ENCODE measurements at regions not wholly inside any gene's neighbourhood (a gene's known extent, or its start where the extent isn't known, plus 50 kb on each side); places are given as distances from the start of the nearest gene placed in this dataset.

DNA sequence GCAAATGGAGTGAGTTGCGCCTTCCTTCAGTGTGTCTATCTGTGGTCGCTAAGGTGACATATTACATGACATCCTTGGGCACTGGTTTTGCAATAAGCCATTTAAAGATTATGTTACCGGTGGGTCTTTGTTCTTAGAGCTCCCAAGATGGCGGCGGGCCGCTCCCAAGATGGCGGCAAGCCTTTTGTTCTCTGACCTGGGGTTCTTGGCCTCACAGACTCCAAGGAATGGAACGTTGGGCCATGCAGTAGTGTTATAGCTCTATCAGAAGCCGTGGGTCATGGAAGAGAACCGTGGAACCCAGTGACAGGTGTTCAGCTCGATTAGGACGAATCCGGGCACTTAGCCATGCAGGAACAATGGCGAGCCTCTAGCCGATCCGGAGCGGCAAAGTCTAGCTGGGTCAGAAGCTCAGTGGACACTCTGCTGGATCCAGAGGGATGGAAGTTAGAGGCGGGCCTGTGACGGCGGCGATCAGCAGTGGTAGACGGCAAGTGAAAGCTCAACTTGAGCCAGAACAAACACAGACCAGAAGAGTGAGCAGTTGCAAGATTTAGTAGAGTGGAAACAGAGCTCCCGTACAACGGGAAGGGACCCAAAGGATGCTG is 188.6 kb downstream of the TEX29 start:
- Histone ChIP-seq H3K9me3 (ENCODE audit: insufficient read depth, low read depth, low read length) (no peaks in the 10 kb centered on the region), H3K36me3 (ENCODE audit: insufficient read depth, low read depth, low read length) (no peaks in the 10 kb centered on the region), H3K27ac (ENCODE audit: low read length) (no peak overlapping the region), H3K9ac (ENCODE audit: low read depth, low read length) (no peak overlapping the region), H3K4me1 (ENCODE audit: insufficient read depth, low read length) (peaks cover 3% of the 10 kb centered on the region), H3K27me3 (ENCODE audit: insufficient read depth, low read length) (peaks cover 5% of the 10 kb centered on the region; the same call in 1 of the 2 replicates), H3K4me3 (ENCODE audit: low read length) (no peak overlapping the region)

DNA sequence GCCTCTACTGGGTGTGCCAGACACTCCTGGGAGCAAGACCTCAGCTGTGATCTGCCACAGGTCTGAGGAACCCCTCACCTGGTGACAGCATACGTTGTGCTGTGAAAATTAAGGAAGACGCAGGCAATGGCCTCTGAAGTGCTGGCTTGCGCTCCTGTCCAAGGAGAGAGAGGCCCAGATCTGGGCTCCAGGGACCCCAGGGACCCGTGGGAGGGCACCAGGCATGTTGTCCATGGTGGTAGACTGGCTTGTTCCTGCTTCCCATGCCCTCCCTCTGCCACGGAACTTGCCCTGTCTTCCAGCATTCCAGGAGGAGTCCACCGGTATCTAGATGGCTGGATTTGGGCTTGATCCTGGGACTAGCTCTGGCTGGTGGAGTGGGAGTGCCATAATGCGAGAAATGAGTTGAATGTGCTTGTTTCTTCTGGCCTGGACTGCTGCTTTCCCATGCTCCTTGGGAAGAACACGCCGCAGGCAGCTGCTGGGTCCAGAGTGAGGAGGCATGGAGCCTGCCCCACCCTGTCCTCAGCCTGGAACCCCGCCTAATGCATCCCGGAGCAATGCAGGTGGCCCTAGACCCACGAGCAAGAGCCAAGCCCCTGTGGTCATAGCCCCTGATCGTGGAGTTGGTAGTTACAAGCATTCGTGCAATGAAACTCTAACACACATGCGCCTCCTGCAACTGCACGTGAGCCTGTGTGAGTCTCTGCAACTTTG is 190.2 kb downstream of the TEX29 start:
- Histone ChIP-seq H3K4me3 (ENCODE audit: low read length) (no peak overlapping the region), H3K4me1 (ENCODE audit: insufficient read depth, low read length) (peaks cover 3% of the 10 kb centered on the region), H3K27ac (ENCODE audit: low read length) (no peak overlapping the region), H3K9ac (ENCODE audit: low read depth, low read length) (no peak overlapping the region), H3K27me3 (ENCODE audit: insufficient read depth, low read length) (no peaks in the 10 kb centered on the region; the same call in 1 of the 2 replicates), H3K36me3 (ENCODE audit: insufficient read depth, low read depth, low read length) (no peaks in the 10 kb centered on the region), H3K9me3 (ENCODE audit: insufficient read depth, low read depth, low read length) (no peaks in the 10 kb centered on the region)

DNA sequence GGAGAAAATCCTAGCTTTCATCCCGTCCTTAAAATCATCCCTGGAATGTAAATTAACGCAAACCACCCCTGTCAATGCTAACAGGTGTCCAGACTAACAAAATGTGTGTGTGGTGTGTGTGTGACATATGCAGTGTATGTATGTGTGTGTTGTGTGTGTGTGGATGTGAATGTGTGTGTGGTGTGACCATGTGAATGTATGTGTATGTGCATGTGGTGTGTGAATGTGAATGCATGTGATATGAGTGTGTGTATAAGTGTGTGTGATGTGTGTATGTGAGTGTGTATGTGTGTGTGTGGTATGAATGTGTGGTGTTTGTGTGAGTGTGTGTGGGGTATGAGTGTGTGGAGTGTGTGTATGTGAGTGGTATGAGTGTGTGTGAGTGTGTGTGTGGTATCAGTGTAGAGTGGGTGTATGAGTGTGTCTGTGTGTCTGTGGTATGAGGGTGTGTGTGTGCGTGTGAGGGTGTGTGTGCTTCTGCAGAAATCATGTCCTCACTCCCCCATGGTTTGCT is 190.8 kb downstream of the TEX29 start:
- H3K9ac ChIP-seq (ENCODE audit: low read depth, low read length), result no peak overlapping the region
- no peak overlapping the region for H3K4me3 ChIP-seq (ENCODE audit: low read length)
- H3K9me3 ChIP-seq (ENCODE audit: insufficient read depth, low read depth, low read length), result no peaks in the 10 kb centered on the region
- peaks cover 3% of the 10 kb centered on the region for H3K4me1 ChIP-seq (ENCODE audit: insufficient read depth, low read length)
- no peak overlapping the region for H3K27ac ChIP-seq (ENCODE audit: low read length)
- H3K36me3 ChIP-seq (ENCODE audit: insufficient read depth, low read depth, low read length), result no peaks in the 10 kb centered on the region
- H3K27me3 ChIP-seq (ENCODE audit: insufficient read depth, low read length), result no peaks in the 10 kb centered on the region; the same call in 1 of the 2 replicates

DNA sequence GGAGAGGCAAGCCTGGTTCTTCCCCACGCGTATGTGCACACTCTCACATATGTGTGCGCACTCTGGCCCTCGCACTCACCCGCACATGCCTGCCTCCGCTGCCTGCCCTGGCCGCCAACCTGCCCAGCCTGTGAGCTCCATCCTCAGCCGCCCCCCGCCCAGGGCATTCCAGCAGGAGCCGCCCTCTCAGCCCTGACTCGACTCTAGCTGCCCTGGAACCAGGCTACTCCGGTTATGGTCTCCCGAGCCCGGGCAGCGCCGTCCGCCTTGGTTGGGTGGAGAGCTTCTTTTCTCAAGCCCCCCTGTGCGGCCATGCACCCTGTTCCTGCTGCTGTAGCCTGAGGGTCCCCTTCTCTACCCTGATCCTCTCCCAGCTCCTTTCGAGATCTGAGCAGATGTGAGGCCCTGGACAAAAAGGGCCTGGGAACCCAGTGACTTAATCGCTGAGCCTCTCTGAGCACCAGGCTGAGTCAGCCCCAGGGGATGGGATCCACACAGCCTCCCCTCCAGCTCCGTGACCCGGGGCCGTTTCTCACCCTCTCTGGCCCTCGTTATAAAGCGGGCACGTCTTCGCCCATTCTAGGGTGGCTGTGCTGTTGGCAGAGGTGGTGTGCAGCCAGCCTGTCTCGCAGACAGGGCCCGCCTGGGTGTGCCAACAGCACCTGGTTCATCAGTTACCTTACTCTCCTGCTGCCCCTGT is 191.5 kb downstream of the TEX29 start:
- no peak overlapping the region for H3K4me3 ChIP-seq (ENCODE audit: low read length)
- peaks cover 3% of the 10 kb centered on the region for H3K4me1 ChIP-seq (ENCODE audit: insufficient read depth, low read length)
- no peaks in the 10 kb centered on the region for H3K36me3 ChIP-seq (ENCODE audit: insufficient read depth, low read depth, low read length)
- H3K27ac ChIP-seq (ENCODE audit: low read length), result no peak overlapping the region
- H3K27me3 ChIP-seq (ENCODE audit: insufficient read depth, low read length), result no peaks in the 10 kb centered on the region; the same call in 1 of the 2 replicates
- H3K9me3 ChIP-seq (ENCODE audit: insufficient read depth, low read depth, low read length), result no peaks in the 10 kb centered on the region
- no peak overlapping the region for H3K9ac ChIP-seq (ENCODE audit: low read depth, low read length)

DNA sequence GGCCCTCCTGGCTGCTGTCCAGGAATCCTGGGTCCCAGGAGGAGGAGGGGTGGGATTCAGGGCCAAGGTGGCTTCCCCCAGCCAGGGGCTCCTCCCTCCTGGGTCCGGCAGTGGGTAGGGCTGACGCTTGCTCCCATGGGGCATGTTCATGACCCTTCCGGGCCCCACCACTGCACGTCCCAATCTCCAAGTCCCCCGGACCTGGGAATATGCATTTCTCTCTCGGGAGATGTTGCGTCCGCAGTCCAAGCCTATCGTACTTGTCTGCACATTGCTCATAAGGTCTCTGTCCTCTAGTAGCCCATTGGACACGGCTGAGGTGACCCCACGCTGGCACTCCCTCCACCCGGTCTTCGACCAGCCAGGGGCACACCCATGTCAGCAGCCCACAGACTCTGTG is 192.3 kb downstream of the TEX29 start:
- no peak overlapping the region for H3K9ac ChIP-seq (ENCODE audit: low read depth, low read length)
- H3K4me1 ChIP-seq (ENCODE audit: insufficient read depth, low read length), result peaks cover 3% of the 10 kb centered on the region
- no peaks in the 10 kb centered on the region for H3K36me3 ChIP-seq (ENCODE audit: insufficient read depth, low read depth, low read length)
- H3K9me3 ChIP-seq (ENCODE audit: insufficient read depth, low read depth, low read length), result no peaks in the 10 kb centered on the region
- H3K27me3 ChIP-seq (ENCODE audit: insufficient read depth, low read length), result no peaks in the 10 kb centered on the region; the same call in 1 of the 2 replicates
- H3K27ac ChIP-seq (ENCODE audit: low read length), result no peak overlapping the region
- H3K4me3 ChIP-seq (ENCODE audit: low read length), result no peak overlapping the region

DNA sequence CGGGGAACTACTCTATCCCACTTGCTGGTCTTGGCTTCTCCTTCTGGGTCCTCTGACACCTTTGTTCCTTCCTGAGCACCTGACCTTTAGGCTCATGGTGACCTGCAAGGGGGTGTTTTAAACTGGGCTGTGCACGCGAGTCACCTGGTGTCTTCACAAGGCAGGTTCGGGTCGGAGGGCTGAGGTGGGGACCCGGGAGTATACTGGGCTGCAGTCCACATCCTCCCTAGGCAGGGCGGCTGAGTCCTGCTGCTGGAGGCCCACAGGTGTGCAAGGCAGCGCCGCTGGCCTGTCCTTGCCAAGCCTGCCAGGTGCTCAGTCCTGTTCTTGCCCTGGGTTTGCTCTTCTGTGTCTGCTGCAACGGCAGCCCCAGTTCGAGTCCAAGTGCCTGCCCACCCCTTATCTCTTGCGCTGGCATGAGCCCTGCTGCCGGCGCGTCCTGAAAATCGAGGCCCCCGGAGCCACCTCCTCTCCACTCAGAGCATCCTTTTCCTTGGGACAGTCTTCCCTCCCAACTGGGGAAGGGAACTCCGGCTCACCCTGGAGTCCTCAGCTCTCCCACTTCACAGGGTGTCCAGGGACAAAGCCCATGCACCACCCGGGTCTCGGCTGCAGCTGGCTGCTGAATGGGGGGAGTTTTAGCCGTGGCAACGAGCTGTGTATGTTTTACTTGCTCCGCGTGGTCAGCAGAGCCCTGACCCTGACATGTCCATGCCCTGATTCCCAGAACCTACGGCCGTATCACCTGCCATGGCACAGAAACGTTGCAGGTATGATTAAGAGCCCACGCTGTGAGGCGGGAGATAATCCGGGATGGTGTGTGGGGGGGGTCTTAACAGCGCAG is 193.5 kb downstream of the TEX29 start:
- H3K27ac ChIP-seq (ENCODE audit: low read length), result no peak overlapping the region
- H3K4me1 ChIP-seq (ENCODE audit: insufficient read depth, low read length), result peaks cover 3% of the 10 kb centered on the region
- no peaks in the 10 kb centered on the region; the same call in 1 of the 2 replicates for H3K27me3 ChIP-seq (ENCODE audit: insufficient read depth, low read length)

DNA sequence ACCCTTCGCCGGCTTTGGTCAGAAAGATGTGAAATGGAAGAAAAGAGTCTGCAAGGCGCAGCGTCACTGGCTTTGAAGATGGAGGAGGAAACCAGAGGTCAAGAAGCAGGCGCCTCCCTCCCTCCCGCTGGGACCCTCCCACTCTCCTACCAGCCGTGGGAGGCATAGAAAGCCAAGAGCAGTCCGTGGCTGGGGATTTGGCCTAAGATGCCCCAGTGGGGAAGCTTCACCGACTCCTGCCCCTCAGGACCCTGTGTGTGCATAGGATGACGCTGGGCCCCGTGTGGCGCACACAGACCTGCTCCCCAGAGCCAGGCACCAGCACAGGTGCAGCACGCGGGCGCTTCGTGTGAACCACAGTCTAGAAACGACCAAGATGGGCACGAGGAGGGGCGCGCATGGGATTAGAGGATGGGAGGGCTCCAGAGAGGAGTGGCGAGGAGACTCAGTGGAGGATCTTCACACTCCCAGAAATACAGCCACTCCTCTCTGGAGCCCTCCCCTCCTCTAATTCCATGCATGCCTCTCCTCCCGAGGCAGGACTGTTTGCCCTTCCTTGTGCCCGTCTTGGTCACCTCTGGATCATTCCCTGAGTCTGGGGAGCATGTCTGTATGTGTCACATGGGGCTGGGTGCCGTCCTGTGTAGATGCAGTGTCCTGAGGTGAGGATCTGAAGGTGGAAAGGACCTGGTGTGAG is 194.3 kb downstream of the TEX29 start:
- H3K9ac ChIP-seq (ENCODE audit: low read depth, low read length), result no peak overlapping the region
- H3K9me3 ChIP-seq (ENCODE audit: insufficient read depth, low read depth, low read length), result no peaks in the 10 kb centered on the region
- no peaks in the 10 kb centered on the region for H3K36me3 ChIP-seq (ENCODE audit: insufficient read depth, low read depth, low read length)
- peaks cover under 1% of the 10 kb centered on the region for H3K4me1 ChIP-seq (ENCODE audit: insufficient read depth, low read length)
- no peak overlapping the region for H3K4me3 ChIP-seq (ENCODE audit: low read length)
- H3K27ac ChIP-seq (ENCODE audit: low read length), result no peak overlapping the region
- H3K27me3 ChIP-seq (ENCODE audit: insufficient read depth, low read length), result no peaks in the 10 kb centered on the region; the same call in 1 of the 2 replicates

More for the DNA sequence above, 193.5 kb downstream of the TEX29 start:
- Histone ChIP-seq H3K36me3 (ENCODE audit: insufficient read depth, low read depth, low read length) (no peaks in the 10 kb centered on the region), H3K9ac (ENCODE audit: low read depth, low read length) (no peak overlapping the region), H3K9me3 (ENCODE audit: insufficient read depth, low read depth, low read length) (no peaks in the 10 kb centered on the region), H3K4me3 (ENCODE audit: low read length) (no peak overlapping the region)

DNA sequence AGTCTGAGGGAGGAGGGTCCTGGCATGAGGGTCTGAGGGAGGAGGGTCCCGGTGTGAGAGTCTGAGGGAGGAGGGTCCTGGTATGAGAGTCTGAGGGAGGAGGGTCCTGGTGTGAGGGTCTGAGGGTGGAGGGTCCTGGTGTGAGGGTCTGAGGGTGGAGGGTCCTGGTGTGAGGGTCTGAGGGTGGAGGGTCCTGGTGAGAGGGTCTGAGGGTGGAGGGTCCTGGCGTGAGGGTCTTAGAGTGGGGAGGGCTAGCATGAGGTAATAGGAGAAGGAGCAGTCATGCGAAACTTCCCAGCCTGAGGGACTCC is 194.8 kb downstream of the TEX29 start:
- H3K9ac ChIP-seq (ENCODE audit: low read depth, low read length), result no peak overlapping the region
- no peaks in the 10 kb centered on the region for H3K9me3 ChIP-seq (ENCODE audit: insufficient read depth, low read depth, low read length)
- H3K4me1 ChIP-seq (ENCODE audit: insufficient read depth, low read length), result no peaks in the 10 kb centered on the region
- H3K4me3 ChIP-seq (ENCODE audit: low read length), result no peak overlapping the region
- no peak overlapping the region for H3K27ac ChIP-seq (ENCODE audit: low read length)
- no peaks in the 10 kb centered on the region; the same call in 1 of the 2 replicates for H3K27me3 ChIP-seq (ENCODE audit: insufficient read depth, low read length)
- no peaks in the 10 kb centered on the region for H3K36me3 ChIP-seq (ENCODE audit: insufficient read depth, low read depth, low read length)

DNA sequence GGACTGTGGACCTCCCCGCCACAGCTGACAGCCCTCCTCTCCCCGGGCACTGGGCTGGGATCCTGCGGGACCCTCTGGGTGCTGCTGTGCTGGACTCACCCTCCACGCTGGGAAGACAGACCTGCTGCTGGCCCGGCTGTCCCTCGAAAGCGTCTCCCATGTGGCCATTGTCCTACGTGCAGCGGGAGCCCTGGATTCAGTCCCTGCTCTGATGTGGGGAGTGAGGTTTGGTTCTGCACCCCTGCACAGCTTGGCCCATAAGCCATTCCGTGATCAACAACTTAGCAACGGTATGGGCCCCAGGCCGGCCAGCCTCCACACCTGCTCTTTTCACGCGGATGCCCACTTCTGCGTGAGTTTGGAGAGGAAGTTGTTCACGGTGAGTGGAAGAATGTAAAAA is 195.2 kb downstream of the TEX29 start:
- Histone ChIP-seq H3K27me3 (ENCODE audit: insufficient read depth, low read length) (no peaks in the 10 kb centered on the region; the same call in 1 of the 2 replicates), H3K4me1 (ENCODE audit: insufficient read depth, low read length) (no peaks in the 10 kb centered on the region), H3K9ac (ENCODE audit: low read depth, low read length) (no peak overlapping the region), H3K27ac (ENCODE audit: low read length) (no peak overlapping the region), H3K36me3 (ENCODE audit: insufficient read depth, low read depth, low read length) (no peaks in the 10 kb centered on the region), H3K9me3 (ENCODE audit: insufficient read depth, low read depth, low read length) (no peaks in the 10 kb centered on the region), H3K4me3 (ENCODE audit: low read length) (no peak overlapping the region)

DNA sequence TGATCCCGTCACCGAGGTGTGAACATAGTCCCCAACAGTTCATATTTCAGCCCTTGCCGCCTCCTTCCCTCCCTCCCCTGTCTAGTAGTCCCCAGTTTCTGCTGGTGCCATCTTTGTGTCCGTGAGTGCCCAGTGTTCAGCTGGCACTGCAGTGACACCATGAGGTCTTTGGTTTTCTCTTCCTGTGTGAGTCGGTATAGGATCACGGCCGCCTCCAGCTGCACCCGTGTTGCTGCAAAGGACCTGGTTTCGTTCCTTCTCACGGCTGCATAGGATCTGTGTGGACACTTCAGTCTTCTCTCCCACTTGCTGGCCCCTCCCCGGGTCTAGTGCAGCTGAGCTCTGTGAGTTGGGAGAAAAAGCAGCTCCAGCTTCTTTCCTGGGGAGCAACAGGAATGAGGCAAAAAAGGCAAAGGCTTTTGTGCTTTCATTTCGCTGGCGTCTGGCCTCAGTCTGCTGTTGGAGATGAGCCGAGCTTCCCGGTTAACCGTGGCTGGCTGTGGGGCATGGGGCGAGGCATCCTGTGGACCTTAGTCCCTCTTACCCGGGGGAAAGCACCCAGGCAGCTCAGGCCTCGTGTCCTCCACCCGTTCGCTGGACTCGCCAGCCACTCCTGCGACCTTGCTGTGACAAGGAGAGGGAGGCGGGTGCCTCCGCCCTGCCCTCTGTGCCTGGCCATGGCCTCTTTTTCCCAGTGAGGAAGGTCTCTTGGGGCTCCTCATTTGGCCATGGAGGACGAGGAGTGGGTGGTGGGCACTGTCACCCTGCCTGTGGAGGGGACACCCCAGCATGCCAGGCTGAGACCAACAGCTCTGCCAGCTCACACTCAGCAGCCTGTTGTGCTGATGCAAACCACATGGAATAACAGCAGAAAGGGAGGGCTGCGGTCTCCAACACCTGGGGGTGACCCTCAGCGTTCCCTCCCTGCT is 196.5 kb downstream of the TEX29 start:
- no peak overlapping the region for H3K4me3 ChIP-seq (ENCODE audit: low read length)
- H3K9me3 ChIP-seq (ENCODE audit: insufficient read depth, low read depth, low read length), result no peaks in the 10 kb centered on the region
- H3K27me3 ChIP-seq (ENCODE audit: insufficient read depth, low read length), result no peaks in the 10 kb centered on the region; the same call in 1 of the 2 replicates
- no peak overlapping the region for H3K9ac ChIP-seq (ENCODE audit: low read depth, low read length)
- H3K36me3 ChIP-seq (ENCODE audit: insufficient read depth, low read depth, low read length), result no peaks in the 10 kb centered on the region
- no peaks in the 10 kb centered on the region for H3K4me1 ChIP-seq (ENCODE audit: insufficient read depth, low read length)
- H3K27ac ChIP-seq (ENCODE audit: low read length), result no peak overlapping the region
